ENCODE measurements at regions not wholly inside any gene's neighbourhood (a gene's known extent, or its start where the extent isn't known, plus 50 kb on each side); places are given as distances from the start of the nearest gene placed in this dataset.
A peak's percentile ranks its signal among the peaks of the same experiment; 100 is the strongest.

GRCh38 chr10:83253011-83253671, 886.2 kb upstream of the GHITM start:
- no peak for DNase-seq

GRCh38 chr10:83254698-83255097, 884.6 kb upstream of the GHITM start:
- DNase-seq = no peak

- no peak for DNase-seq
Measured at GRCh38 chr10:83262434-83262833, 876.9 kb upstream of the GHITM start.

- DNase-seq = peak; percentile 47
Measured at GRCh38 chr10:83272666-83273434, 866.5 kb upstream of the GHITM start.

- peak; percentile 89 for DNase-seq
Measured at GRCh38 chr10:83274088-83274487, 865.2 kb upstream of the GHITM start.

- no peak for DNase-seq
Measured at GRCh38 chr10:83276971-83277370, 862.3 kb upstream of the GHITM start.

- DNase-seq = no peak
Measured at GRCh38 chr10:83283151-83283550, 856.2 kb upstream of the GHITM start.

GRCh38 chr10:83287374-83287773, 851.9 kb upstream of the GHITM start:
- DNase-seq = no peak

- DNase-seq = no peak
Measured at GRCh38 chr10:83289373-83289772, 849.9 kb upstream of the GHITM start.

GRCh38 chr10:83289948-83290347, 849.4 kb upstream of the GHITM start:
- DNase-seq = no peak

- DNase-seq = no peak
Measured at GRCh38 chr10:83301732-83302131, 837.6 kb upstream of the GHITM start.

- DNase-seq = no peak
Measured at GRCh38 chr10:83302623-83303022, 836.7 kb upstream of the GHITM start.

GRCh38 chr10:83310688-83311087, 828.6 kb upstream of the GHITM start:
- no peak for DNase-seq

- DNase-seq = no peak
Measured at GRCh38 chr10:83312570-83312969, 826.7 kb upstream of the GHITM start.

- DNase-seq = no peak
Measured at GRCh38 chr10:83332690-83333089, 806.6 kb upstream of the GHITM start.

GRCh38 chr10:83333566-83333965, 805.7 kb upstream of the GHITM start:
- DNase-seq = no peak

- no peak for DNase-seq
Measured at GRCh38 chr10:83343676-83344075, 795.6 kb upstream of the GHITM start.

GRCh38 chr10:83346266-83346910, 792.9 kb upstream of the GHITM start:
- DNase-seq = no peak

- DNase-seq = no peak
Measured at GRCh38 chr10:83352588-83352987, 786.7 kb upstream of the GHITM start.

- no peak for DNase-seq
Measured at GRCh38 chr10:83354456-83354855, 784.9 kb upstream of the GHITM start.

- no peak for DNase-seq
Measured at GRCh38 chr10:83357004-83357403, 782.3 kb upstream of the GHITM start.

GRCh38 chr10:83357627-83358026, 781.7 kb upstream of the GHITM start:
- no peak for DNase-seq

- no peak for DNase-seq
Measured at GRCh38 chr10:83367036-83367435, 772.3 kb upstream of the GHITM start.
